ENCODE measurements at regions not wholly inside any gene's neighbourhood (a gene's known extent, or its start where the extent isn't known, plus 50 kb on each side); places are given as distances from the start of the nearest gene placed in this dataset.
"Not testable (repeated sequence)": the region's sequence is repeated elsewhere in the genome, so short reads cannot be mapped to it uniquely, and the experiment has no call there.

DNA sequence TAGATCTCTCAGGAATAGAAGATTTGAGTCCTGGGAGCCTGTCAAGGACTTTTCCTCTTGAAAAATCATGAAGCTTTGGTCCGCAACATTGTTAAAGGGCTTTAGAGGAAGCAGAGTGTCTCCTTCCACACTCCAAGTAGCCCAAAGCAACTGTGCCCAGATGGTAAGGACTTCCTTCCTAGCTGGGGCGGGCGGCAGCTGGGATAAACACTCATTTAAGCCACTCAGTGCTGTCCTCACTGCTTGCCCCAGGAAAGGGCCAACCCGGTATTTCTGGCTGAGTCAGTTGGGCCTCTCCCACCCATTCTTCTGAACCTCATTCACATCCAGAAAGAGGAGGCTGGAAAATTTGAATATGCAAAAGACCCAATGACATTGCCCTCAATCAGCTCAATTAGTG lies 144.3 kb downstream of the CHIC2 start:
- no peak for DNase-seq

DNA sequence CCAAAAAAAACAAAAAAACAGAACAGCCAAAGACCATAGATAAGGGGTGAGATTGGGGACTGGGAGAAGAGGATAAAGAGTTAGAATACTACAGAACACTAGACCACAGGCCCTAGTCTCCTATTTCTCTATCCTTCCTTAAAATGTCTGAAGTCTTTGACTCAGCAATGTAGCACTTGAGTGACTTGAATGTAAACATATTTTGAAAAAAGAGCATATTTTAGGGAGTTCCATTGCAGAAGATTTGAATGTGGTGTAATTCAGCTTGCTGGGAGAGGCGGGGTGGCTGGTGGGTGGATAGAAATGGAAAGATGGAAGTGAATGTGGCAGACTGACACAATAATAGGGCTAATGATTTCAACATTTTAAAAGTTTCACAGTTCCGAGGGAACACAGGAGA lies 144.9 kb downstream of the CHIC2 start:
- DNase-seq: no peak

DNA sequence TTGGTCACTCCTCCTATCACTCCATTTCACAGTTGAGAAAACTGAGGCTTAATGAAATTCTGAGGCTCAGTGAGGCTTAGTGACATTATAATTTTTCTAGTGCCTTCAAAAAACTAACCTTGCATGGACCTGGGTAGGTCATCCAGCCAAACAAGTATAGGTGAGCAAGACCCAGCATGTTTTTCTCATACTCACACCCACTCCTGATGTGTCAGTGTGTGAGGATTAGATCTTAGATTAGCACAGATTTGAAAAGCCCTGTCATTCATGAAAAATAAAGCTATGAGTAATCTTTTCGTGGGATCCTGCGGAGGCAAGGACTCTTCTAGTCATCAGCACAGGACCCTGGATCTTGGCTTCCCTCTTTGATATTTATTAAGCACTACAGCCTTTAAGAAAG lies 146.7 kb downstream of the CHIC2 start:
- DNase-seq: no peak

DNA sequence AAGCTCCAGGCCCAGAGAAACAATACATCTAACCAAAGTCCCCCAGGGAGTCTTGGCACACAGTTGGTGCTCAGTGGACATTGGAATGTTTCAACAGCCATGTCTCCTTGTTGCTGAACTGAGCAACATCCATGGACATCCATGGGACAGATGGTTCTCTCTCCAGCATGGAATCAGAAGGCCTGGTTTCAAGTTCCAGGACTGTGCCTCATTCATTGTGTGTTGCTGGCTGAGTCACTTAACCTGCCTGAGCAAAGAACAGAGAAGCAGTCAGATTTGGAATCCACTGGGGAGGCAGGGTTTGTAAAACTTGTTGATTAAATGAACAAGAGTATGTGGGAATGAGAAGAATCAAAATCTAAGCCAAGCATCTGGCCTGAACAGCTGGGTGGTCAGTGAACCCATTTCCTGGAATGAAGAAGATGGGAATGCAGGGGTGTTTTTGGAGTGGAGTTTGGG lies 147.9 kb downstream of the CHIC2 start:
- no peak for DNase-seq

DNA sequence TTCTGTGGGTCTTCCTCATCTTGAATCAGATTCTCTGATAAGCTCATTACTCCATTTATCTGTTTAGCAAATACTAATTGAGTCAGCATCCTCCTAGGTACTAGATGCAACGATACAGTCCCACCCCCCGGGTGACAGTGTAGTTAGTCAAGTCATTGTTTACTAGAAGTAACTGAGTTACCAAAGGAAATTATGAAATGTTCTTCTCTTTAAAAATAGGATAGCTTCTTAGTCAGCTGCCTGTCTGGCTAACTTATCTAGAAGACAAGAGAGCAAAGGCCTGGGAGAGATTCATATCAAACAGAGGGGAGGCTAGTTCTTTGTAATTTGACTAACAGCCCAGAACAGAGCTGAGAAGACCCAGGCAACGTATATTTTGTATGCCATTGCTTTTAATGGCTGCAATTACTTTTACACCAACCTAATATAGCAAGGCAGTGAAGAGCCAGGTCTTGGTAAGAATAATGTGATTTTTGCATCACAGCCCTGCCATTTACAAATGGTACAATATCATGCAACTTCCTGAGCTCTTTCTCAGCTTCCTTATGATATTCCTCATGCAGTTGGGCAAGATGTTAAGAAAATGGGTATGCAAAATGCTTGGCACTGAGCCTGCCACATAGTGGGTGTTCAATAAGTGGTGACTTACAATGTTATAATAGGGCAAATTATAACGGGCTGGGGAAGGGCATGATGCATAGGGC lies 149.9 kb downstream of the CHIC2 start:
- DNase-seq: no peak

DNA sequence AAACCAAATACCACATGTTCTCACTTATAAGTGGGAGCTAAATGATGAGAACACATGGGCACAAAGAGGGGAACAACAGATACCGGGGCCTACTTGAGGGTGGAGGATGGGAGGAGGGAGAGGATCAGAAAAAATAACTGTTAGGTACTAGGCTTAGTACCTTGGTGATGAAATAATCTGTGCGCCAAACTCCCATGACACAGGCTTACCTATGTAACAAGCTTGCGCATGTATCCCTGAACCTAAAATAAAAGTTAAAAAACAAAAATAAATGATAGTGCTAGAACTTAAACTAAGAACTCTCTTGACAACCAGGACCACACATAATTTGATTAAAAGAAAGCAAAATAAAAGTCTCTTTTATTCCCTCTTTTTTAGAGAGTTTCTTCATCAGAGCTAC lies 150.6 kb downstream of the CHIC2 start:
- DNase-seq: no peak

DNA sequence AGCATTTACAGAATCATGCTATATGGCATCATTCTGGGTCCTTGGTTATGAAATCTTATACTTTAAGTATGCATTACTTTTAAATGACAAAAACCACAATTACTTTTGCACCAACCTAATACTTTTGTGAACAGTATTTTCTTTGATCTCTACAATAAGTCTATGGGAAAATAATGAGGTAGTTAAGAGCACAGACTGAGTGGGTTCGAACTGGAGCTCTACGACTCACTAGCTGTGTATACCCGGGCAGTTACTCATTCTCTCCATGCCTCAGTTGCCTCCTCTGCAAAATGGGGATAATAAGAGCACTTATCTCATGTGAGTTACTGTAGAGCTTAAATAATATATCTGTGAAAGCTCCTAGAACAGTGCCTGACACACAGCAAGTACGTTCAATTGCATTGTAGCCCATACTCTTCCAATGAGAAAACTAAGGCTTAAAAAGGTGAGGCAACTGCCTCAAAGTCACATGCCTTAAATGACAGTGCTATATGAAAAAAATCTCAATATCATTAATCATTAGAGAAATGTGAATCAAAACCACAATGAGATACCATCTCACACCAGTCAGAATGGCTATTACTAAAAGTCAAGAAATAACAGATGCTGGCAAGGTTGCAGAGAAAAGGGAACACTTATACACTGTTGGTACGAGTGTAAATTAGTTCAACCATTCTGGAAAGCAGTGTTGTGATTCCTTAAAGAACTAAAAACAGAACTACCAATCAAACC lies 151.5 kb downstream of the CHIC2 start:
- DNase-seq: no peak

DNA sequence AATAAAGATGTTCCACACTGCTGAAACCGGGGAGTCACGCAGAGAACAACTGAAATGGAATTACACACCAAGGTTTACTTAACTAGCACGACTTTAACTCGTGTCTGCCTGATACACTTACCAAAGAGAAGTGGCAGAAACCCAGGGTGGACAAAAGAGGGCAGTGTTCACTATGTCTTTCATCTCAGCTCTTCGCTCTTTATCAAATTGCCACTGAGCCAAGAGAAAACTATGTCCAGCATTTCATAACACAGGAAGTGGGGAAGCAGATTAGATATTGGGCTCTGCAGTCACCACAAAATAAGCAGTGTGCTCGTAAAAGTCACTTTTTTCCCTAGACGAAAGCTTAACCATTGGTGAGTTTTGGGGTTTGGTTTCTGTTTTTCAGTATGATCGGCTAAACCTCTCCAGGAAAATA lies 155.7 kb downstream of the CHIC2 start:
- DNase-seq: no peak

DNA sequence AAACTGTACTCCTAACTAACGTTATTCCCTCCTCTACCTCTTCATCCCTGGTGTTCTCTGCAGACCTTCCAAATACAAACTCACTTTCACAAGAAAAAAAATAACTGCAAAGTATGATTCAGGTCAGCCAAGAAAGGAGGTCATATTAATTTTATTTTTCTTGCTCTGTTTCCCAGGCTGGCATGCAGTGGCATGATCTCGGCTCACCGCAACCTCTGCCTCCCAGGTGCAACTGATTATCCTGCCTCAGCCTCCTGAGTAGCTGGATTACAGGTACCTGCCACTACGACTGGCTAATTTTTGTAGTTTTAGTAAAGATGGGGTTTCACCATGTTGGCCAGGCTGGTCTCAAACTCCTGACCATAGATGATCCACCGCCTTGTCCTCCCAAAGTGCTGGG lies 156.6 kb downstream of the CHIC2 start:
- no peak for DNase-seq

DNA sequence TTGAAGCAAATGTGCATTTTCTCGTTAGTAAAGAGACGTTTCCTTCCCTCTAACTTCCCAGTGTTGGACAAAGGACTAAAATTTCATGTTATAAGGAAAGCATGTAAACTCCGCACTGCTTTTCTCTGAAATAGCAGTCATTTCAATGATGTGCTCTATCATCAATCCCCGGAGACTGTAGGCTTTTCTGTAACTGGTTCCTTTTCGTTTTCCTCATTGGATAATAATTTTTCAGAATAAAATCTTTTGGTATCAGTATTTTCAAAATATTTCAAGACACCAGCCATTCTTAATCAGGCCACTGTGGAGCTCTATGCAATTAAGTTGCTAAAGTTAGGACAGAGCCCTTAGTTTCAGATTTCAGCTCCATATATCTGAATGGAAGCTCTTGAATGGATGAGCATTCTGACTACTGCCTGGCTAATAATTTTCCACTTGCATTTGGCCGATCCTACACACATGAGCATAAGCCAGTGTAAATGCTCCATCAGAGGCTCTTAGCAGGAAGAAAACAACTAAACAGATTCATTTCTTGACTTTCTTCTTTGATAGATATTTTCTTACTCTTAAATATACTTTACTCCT lies 157.7 kb downstream of the CHIC2 start:
- no peak for DNase-seq

DNA sequence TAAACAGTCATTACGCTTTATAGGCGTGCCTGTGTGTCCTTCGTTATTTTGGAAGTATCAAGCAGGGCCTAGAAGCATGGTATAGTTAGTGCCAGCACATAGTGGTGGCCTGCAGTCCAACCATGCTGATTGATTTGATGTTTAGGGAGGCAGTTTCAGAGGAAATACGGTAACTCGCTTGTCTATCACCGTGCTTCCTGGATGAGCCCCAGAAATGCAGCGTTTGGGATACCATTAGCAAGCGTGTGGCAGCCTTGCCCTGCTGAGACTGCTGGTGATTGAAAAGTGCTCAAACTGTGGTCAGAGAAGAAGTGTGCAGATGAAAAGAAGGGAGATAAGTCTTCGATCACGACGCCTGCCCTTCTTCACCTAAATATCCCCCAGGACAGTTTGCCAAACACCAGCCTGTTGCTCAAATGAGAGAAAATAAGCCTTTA lies 158.4 kb downstream of the CHIC2 start:
- no peak for DNase-seq

DNA sequence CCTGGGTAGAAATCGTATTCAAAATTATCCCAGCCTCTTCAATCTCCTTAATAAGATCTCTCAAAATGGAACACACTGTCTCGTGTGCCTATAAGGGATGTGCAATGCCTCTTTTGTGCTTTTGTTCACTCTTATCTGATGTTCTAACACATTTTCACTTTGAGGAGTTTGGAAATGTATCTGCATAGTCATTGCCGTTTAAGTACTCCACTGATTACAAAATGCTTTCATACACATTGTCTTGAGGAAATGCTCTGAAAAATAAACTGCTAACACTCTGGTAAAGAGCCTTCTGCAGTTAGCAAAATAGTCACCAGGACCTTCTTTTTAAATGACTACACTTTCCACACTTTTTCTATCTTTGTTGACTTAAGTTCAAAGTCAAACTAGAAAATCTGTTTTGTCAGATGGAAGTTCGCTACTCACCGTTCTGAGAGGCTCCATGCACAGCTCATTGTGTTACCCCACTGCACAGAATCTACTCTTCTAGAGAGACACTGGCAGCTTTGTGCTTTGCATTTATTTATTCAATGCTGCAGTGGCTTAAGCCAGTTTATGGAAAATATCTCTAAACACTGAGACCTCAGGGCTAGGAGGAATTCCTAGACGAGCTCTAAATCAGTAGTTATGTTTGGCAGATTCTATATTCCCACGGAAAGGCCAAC lies 159.0 kb downstream of the CHIC2 start:
- no peak for DNase-seq

DNA sequence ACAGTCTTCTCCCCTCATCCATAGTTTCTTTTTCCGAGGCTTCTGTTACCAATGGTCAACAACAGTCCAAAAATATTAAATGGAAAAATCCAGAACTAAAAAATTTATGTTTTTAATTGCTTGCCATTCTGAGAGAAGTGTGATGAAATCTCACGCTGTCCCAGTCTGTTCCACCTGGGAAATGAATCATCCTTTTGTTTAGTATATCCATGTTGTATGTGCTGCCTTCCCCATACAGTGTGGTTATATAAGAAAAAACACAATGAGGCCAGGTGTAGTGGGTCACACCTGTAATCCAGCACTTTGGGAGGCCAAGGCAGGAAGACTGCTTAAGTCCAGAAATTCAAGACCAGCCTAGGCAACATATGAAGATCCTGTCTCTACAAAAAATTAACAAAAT lies 161.6 kb downstream of the CHIC2 start:
- no peak for DNase-seq

DNA sequence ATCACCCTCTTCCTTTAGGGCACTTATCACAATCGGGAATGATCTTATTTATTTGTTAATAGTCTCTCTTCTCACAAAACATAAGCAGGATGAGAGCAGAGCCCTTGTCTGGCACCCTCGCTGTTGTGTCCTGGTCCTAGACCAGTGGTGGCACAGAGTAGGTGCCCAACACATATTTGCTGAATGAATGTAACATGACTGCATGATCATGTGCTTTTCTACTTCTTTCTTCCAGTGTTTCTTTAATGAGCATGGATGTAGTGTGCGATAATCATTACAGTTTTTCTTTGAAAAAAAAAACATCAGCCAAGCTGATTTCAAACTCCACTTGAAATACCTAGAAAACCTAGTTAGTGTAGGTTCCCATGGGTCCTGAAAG lies 164.1 kb downstream of the CHIC2 start:
- DNase-seq: no peak

DNA sequence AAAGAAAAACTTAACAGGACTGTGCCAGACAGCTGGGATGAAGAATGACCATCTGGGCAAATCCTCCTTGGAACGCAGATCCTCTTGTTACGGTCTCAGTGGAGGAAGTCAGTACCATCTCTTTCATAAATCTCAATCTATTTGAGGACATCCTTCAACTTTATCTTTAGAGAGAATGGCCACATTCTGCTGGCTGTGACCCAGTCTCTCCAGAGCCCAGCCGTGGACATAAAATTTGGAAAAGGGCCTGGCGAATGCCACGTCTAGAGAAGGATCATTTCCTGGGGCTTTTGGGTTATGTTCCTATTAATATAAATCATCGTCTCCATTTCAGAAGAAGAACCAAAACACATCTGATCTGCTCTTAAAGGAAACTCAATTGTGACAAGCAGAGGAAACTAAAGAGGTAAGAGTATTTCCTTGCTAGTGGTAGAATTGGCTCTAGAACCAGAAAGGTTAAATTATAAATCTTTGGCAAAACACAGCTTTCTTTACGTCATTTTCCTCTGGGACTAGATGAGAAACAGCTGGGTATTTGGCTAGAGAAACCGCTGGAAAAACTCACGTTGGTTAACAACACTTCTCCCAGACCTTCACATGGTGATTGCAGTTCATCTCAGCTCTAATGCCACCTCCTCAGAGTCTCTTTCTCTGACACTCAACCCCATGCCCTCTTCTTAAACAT lies 164.7 kb downstream of the CHIC2 start:
- DNase-seq: no peak

DNA sequence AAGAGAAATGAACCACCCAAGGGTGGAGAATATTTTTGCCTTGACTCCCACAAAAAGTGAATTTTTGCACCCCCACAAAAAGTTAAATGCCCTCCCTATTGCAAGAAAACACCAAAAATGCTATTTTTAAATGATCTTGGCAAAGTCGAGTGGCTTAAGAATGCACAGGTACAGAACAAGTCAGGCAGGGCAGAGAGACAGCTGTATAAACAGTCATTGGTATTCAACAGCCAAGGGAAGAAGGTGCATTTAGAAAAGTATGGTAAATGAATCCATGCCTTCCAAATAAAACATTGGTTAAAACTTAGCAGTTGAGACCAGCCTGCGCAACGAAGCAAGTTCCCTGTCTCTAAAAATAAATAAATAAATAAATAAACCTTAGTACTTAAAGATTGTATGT lies 169.3 kb downstream of the CHIC2 start:
- DNase-seq: no peak

DNA sequence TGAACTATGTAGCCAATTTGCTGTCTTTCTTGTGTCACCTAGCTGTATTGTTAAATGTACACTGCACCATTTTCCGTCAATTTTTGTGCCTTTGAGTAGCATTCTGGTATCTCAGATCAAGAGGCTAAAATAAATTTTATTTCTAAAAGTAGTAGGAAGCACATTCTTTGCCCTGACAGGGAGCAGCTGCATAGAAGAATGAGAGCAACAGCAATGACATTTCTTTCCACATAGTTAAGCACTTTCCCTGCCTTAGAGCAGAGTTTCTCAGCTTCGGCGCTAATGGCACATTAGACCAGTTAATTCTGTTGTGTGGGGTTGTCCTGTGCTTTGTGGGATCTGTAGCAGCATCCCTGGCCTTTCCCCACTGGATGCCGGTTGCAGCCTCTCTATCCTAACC lies 173.9 kb downstream of the CHIC2 start:
- DNase-seq: no peak

DNA sequence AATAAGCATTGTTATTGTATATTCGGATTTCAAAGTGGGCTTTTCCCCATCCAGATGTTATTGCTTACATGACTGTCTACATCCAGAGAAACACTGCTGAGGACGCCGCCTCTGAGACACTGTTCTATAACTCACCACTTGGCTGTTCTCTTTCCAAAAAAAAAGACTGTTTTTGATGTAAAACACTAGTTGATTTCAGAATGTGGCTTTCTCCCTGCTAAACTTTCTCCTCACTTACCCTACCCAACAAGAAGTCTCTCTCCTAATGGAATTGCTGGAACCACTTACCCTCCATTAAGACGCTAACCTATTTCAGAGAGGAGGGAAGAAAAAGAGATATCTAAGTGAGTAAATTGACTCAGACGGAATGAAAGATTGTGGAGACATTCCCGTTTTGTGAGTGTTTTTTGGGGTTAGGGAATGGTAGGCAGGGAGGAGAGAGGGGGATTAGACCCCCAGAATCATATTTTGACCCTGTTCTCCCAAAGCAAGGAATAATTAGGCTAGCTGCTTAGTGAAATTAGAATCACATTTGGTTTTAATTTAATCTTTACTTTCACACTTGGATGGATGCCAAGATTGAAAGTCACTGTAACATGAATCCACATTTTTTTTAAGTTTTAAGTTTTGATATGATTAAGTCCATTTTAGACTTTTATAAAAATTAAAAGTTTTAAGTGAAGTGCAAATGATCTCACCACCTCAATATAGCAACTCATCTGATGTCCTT lies 174.9 kb downstream of the CHIC2 start:
- DNase-seq: no peak

DNA sequence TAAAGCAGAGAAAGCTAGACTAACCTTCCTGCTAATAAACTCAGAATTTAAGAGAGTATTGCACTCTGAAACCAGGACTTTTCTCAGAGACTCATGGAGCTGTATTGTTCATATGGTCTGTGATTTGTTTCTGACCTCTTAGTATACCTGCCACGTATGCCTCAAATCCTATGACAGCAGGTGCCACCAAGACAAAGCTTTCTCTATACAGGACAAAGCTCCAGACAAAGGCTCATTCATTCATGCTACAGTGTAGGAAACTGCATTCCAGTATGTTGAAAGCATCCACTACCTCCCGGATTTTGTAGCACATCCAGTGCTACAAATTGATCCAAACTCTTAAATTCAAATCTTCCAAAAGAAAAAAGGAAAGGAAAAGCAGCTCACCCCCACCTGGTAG lies 178.3 kb downstream of the CHIC2 start:
- no peak for DNase-seq

DNA sequence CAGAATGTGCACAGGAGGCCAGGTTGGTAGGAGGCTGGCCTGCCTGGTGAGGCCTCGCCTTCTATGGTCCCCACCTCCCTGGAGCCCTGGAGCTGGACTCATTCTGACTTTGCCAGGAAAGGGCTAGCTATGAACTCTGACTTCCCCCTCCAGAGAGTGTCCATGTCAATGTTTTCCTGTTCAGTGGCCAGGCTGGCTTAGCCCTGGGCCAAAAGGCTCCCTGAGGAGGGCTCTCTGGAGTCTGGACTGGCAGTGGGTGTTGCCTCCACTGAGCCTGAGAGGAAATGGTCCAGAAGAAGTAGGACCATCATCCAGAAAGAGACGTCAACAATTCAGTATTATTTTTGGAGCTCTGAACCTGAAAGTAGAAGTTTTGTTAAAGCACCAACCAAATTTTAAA lies 178.7 kb downstream of the CHIC2 start:
- no peak for DNase-seq

DNA sequence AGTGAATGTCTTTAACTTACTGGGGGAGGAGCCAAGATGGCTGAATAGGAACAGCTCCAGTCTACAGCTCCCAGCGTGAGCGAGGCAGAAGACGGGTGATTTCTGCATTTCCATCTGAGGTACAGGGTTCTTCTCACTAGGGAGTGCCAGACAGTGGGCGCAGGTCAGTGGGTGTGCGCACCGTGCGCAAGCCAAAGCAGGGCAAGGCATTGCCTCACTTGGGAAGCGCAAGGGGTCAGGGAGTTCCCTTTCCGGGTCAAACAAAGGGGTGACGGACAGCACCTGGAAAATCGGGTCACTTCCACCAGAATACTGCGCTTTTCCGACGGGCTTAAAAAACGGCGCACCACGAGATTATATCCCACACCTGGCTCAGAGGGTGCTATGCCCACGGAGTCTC lies 187.3 kb downstream of the CHIC2 start:
- DNase-seq: not testable (repeated sequence)

DNA sequence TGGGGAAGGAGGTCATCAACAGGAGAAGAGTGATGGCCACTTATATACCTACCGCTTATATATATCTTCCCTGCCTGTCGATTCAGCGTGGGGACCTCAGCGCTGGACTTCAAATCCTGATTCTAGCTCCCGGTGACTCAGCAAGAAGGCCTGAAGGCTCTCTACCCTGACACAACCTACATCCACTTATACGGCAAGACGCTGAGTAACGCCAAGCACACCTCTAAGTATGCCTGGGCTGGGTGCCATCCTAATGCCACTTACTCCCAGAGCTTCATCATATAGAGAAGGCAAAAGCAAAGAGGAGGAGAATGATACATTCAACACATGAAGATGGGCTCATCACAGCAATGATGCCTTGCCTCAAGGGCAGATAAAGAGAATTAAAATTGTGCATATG lies 198.3 kb downstream of the CHIC2 start:
- DNase-seq: no peak
